ENCODE measurements at regions not wholly inside any gene's neighbourhood (a gene's known extent, or its start where the extent isn't known, plus 50 kb on each side); places are given as distances from the start of the nearest gene placed in this dataset.
"Not testable (repeated sequence)": the region's sequence is repeated elsewhere in the genome, so short reads cannot be mapped to it uniquely, and the experiment has no call there.

DNA sequence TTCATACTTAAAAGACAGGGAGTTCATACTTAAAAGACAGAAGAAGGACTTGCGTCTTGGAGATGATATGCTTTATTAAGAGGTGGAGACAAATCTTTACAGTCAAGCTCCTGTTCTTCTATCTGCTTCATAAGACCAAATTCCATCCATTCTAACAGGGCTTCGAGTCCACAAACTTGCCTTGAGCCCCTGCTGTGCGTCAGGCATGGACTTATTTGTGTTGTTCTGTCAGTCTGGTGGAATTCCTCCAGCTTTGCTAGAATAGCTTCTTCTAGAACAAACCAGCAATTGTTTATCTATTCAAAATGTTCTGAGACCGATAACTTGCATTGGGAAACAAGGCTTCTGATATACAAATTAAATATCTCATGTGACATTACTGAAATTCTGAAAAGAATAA, 73.9 kb upstream of the SOX11 start:
- H3K4me1 Mint-ChIP-seq (ENCODE audit: low read depth): no peaks in the 10 kb centered on the region
- ChIA-PET CTCF (no interaction called here), POLR2A (no interaction called here)
- no peak overlapping the region for H3K27ac Mint-ChIP-seq
- DNase-seq (no peak), ATAC-seq (no peak)
- H3K9me3 Mint-ChIP-seq (ENCODE audit: insufficient read depth): no peaks in the 10 kb centered on the region
- H3K4me3 Mint-ChIP-seq: no peak overlapping the region
- H3K27me3 Mint-ChIP-seq (ENCODE audit: low read depth): no peaks in the 10 kb centered on the region
- H3K36me3 Mint-ChIP-seq (ENCODE audit: low read depth): no peaks in the 10 kb centered on the region

DNA sequence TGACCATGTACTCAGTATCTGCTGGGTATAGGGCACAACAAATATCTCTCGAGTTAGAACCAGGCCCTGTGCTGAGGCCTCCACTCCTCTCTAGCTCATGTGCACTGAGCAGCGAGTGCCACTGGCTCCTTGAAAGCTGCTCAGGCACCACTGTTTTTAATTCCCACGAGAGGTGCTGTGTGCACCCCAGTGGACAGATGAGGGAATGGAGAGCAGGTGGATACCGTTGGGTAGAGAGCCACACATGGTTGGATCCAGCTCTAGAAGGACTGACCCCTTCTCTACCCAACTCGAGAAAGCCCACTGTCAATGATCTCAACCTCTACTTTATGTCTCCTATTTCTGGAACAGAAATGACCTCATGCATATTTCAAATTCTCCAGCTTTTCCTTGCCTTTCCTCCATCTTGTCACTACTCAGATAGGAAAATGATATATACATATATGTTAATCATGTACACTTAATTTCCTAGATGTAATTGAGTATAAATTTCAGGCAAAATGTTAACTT, 66.6 kb upstream of the SOX11 start:
- DNase-seq; H3K4me3 Mint-ChIP-seq; H3K9me3 Mint-ChIP-seq (ENCODE audit: insufficient read depth); H3K4me1 Mint-ChIP-seq (ENCODE audit: low read depth); H3K27me3 Mint-ChIP-seq (ENCODE audit: low read depth); H3K36me3 Mint-ChIP-seq (ENCODE audit: low read depth); ATAC-seq; H3K27ac Mint-ChIP-seq; CTCF ChIA-PET; POLR2A ChIA-PET: not testable (repeated sequence)

DNA sequence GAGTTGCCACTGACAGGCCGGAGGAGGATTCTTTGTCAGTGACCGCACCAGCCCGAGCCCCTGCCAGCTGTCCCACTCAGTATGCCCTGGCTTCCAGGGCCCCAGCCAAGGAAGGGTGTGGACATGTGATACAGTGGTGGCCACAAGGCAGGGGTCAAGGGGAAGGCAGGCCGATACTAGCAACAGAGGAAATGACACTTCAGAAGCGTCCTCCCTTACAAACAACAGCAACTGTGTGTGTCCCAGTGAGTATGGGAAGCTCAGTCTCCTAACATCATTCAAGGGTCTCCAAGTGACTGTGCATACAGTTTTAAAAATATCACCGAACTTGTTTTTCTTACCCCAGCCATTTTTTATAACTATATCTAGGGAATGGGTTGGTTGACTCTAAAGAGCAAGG, 63.7 kb upstream of the SOX11 start:
- POLR2A ChIA-PET; DNase-seq; ATAC-seq; H3K27ac Mint-ChIP-seq; H3K4me3 Mint-ChIP-seq; CTCF ChIA-PET; H3K36me3 Mint-ChIP-seq (ENCODE audit: low read depth); H3K27me3 Mint-ChIP-seq (ENCODE audit: low read depth); H3K4me1 Mint-ChIP-seq (ENCODE audit: low read depth); H3K9me3 Mint-ChIP-seq (ENCODE audit: insufficient read depth): not testable (repeated sequence)

DNA sequence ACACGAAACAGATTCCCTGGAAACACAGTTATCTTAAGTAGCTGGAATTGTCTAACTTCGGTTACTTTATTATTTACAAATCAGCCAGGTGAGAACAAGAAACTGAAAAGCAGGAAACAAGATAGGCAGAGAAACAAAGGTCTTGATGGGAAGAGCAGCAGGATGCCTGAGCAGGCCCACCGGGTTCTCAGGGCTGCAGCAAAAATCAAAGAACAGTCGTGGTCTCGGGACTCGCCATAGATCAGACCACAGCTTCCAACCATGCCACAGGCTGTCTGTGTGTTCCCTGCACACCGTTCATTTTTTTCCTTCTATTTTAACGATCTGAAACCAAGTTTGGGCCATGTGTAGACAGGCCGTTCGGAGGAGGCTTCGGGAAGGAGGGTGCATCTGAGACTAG, 62.7 kb upstream of the SOX11 start:
- ATAC-seq; H3K4me3 Mint-ChIP-seq; H3K36me3 Mint-ChIP-seq (ENCODE audit: low read depth); CTCF ChIA-PET; DNase-seq; H3K4me1 Mint-ChIP-seq (ENCODE audit: low read depth); POLR2A ChIA-PET; H3K27me3 Mint-ChIP-seq (ENCODE audit: low read depth); H3K9me3 Mint-ChIP-seq (ENCODE audit: insufficient read depth); H3K27ac Mint-ChIP-seq: not testable (repeated sequence)

DNA sequence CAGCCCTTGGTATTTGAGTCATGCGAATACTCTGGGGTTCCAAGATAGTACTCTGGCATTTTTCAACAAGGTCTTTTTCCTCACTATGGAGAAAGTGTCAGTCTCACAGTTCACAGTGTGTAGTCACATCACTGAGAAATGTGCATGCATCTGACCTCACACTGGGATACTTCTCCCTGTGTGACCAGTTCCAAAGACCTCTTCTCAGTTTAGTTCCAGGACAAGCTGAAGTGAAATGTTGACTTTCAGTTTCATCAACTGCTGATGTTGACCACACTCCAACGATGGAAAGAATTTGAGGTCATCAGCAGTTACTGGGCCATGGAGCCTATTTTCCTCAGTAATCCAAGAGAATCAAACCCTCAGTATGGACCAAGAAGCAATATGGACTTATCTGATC, 55.1 kb upstream of the SOX11 start:
- ATAC-seq; H3K9me3 Mint-ChIP-seq (ENCODE audit: insufficient read depth); H3K4me3 Mint-ChIP-seq; POLR2A ChIA-PET; CTCF ChIA-PET; H3K27ac Mint-ChIP-seq; H3K36me3 Mint-ChIP-seq (ENCODE audit: low read depth); H3K4me1 Mint-ChIP-seq (ENCODE audit: low read depth); DNase-seq; H3K27me3 Mint-ChIP-seq (ENCODE audit: low read depth): not testable (repeated sequence)
